ENCODE measurements at regions not wholly inside any gene's neighbourhood (a gene's known extent, or its start where the extent isn't known, plus 50 kb on each side); places are given as distances from the start of the nearest gene placed in this dataset.

DNA sequence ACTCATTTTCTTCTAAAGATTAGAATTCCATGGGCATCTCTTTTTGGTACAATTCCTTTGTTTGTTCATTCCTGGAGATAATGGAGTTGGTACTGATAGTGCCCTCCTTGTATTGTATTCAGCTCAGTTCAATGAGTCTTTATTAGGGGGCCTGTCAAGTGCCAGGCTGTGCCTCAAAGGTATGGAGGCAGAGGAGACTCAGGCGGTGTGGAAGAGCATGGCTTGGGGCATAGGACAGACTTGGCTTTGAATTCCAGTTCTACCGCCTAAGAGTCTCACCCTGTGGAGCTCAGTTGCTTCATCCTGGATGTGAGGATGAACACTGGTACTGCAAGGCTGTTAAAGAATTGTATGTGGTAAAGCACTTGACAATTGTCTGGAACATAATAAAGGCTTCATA is 196.6 kb upstream of the IL12A start:
- TF ChIP-seq, protein P1, sequence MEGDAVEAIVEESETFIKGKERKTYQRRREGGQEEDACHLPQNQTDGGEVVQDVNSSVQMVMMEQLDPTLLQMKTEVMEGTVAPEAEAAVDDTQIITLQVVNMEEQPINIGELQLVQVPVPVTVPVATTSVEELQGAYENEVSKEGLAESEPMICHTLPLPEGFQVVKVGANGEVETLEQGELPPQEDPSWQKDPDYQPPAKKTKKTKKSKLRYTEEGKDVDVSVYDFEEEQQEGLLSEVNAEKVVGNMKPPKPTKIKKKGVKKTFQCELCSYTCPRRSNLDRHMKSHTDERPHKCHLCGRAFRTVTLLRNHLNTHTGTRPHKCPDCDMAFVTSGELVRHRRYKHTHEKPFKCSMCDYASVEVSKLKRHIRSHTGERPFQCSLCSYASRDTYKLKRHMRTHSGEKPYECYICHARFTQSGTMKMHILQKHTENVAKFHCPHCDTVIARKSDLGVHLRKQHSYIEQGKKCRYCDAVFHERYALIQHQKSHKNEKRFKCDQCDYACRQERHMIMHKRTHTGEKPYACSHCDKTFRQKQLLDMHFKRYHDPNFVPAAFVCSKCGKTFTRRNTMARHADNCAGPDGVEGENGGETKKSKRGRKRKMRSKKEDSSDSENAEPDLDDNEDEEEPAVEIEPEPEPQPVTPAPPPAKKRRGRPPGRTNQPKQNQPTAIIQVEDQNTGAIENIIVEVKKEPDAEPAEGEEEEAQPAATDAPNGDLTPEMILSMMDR (IDR thresholded peaks at IDR 0.05): no peak
- TF ChIP-seq POLR2AphosphoS5 (IDR thresholded peaks at IDR 0.05) (no peak), EP300 (IDR thresholded peaks at IDR 0.05; ENCODE audit: low read depth) (no peak)
